ENCODE measurements at regions not wholly inside any gene's neighbourhood (a gene's known extent, or its start where the extent isn't known, plus 50 kb on each side); places are given as distances from the start of the nearest gene placed in this dataset.

DNA sequence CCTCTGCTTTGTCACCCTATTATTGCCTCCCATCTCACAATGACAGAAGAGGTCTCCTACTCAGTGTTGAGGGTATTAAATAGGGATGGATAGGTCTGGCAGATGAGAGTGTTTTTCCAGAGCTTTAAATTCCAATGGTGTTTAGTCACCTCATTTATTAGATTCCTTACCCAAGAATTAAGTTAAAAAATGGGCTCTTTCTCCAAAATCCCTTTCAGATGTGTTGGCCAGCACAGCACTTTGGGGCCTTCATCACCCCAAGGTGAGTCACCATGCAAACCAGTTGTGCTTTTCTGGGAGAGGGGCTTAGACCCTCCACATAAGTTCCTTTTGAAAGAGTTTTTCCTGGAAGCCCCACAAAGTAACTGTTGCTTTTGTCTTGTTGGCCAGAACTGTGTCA, 78.4 kb downstream of the CYP26A1 start:
- no peaks in the 10 kb centered on the region for H3K9me3 ChIP-seq (ENCODE audit: low read depth, low read length, poor library complexity, severe bottlenecking)
- no peak overlapping the region for H3K4me3 ChIP-seq (ENCODE audit: low read depth, low read length, poor library complexity, severe bottlenecking)
- no peak overlapping the region for H3K27ac ChIP-seq (ENCODE audit: low read depth, low read length, poor library complexity, severe bottlenecking)
- no peaks in the 10 kb centered on the region for H3K36me3 ChIP-seq (ENCODE audit: insufficient read depth, low read length, poor library complexity, severe bottlenecking)
- no peaks in the 10 kb centered on the region for H3K27me3 ChIP-seq (replicated peaks; ENCODE audit: insufficient read depth, low read depth, low read length, poor library complexity)
- BruUV-seq (replicated peaks) = no TSS peak
- ChIA-PET POLR2A (ENCODE audit: low non-redundant PET) (no interaction called here), CTCF (no interaction called here)
- no peak for TF ChIP-seq EZH2 (IDR thresholded peaks at IDR 0.05; ENCODE audit: borderline replicate concordance, low read depth, low read length, poor library complexity, severe bottlenecking)
- TF ChIP-seq, protein P1, sequence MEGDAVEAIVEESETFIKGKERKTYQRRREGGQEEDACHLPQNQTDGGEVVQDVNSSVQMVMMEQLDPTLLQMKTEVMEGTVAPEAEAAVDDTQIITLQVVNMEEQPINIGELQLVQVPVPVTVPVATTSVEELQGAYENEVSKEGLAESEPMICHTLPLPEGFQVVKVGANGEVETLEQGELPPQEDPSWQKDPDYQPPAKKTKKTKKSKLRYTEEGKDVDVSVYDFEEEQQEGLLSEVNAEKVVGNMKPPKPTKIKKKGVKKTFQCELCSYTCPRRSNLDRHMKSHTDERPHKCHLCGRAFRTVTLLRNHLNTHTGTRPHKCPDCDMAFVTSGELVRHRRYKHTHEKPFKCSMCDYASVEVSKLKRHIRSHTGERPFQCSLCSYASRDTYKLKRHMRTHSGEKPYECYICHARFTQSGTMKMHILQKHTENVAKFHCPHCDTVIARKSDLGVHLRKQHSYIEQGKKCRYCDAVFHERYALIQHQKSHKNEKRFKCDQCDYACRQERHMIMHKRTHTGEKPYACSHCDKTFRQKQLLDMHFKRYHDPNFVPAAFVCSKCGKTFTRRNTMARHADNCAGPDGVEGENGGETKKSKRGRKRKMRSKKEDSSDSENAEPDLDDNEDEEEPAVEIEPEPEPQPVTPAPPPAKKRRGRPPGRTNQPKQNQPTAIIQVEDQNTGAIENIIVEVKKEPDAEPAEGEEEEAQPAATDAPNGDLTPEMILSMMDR (conservative IDR thresholded peaks at IDR 0.05; ENCODE audit: low read depth, low read length) = no peak
- intact Hi-C loops (cut with micrococcal nuclease; ENCODE audit: unreplicated experiment) = no loop called here
- no peaks in the 10 kb centered on the region for H3K4me1 ChIP-seq (ENCODE audit: insufficient read depth, low read length, poor library complexity, severe bottlenecking)
- peak; percentile 34 for DNase-seq (ENCODE audit: low spot score)

DNA sequence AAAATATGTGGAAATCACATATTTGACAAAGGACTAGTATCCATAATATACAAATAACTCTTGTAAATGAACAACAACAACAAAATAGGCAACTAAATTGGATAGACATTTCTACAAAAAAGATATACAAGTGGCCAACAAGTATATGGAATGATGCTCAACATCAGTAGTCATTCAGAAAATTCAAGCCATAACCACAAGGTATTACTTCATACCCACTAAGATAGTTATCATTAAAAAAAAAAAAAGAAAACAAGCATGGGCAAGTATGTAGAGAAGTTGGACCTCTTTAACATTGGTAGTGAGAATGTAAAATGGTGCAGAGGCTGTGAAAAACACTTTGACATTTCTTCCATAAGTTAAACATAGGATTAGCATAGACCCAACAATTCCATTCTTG, 80.8 kb downstream of the CYP26A1 start:
- Histone ChIP-seq H3K9me3 (ENCODE audit: low read depth, low read length, poor library complexity, severe bottlenecking) (no peaks in the 10 kb centered on the region), H3K27ac (ENCODE audit: low read depth, low read length, poor library complexity, severe bottlenecking) (no peak overlapping the region), H3K36me3 (ENCODE audit: insufficient read depth, low read length, poor library complexity, severe bottlenecking) (no peaks in the 10 kb centered on the region), H3K27me3 (replicated peaks; ENCODE audit: insufficient read depth, low read depth, low read length, poor library complexity) (no peaks in the 10 kb centered on the region), H3K4me3 (ENCODE audit: low read depth, low read length, poor library complexity, severe bottlenecking) (no peak overlapping the region), H3K4me1 (ENCODE audit: insufficient read depth, low read length, poor library complexity, severe bottlenecking) (no peaks in the 10 kb centered on the region)
- intact Hi-C loops (cut with micrococcal nuclease; ENCODE audit: unreplicated experiment) = no loop called here
- BruUV-seq (replicated peaks) = no TSS peak
- ChIA-PET CTCF (no interaction called here), POLR2A (ENCODE audit: low non-redundant PET) (no interaction called here)
- no peak for DNase-seq (ENCODE audit: low spot score)
- TF ChIP-seq EZH2 (IDR thresholded peaks at IDR 0.05; ENCODE audit: borderline replicate concordance, low read depth, low read length, poor library complexity, severe bottlenecking) = no peak
- TF ChIP-seq, protein P1 (conservative IDR thresholded peaks at IDR 0.05; ENCODE audit: low read depth, low read length) = no peak

DNA sequence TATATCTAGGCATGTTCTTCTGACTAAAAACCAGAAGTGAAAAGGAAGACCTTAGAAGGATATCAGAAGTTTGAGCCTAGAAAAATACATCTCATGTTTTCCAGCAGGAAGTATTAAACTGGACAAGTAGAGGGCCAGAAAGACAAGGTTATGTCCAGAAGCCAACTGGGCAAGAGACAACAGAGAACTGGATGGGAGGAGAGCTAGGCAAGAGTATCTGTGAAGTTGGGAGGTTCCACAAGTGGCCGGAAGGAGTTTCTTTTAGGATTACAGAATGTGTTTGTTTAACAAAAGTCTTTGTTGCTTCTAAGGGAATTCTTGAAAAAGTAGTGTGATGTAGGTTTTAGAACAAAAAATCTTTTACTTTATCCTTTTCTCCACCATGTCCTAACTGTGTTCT, 86.4 kb downstream of the CYP26A1 start:
- no TSS peak for BruUV-seq (replicated peaks)
- intact Hi-C loops (cut with micrococcal nuclease; ENCODE audit: unreplicated experiment) = no loop called here

More for the DNA sequence above, 86.4 kb downstream of the CYP26A1 start:
- no peaks in the 10 kb centered on the region for H3K36me3 ChIP-seq (ENCODE audit: insufficient read depth, low read length, poor library complexity, severe bottlenecking)
- DNase-seq (ENCODE audit: low spot score) = no peak
- H3K4me3 ChIP-seq (ENCODE audit: low read depth, low read length, poor library complexity, severe bottlenecking) = no peak overlapping the region
- H3K4me1 ChIP-seq (ENCODE audit: insufficient read depth, low read length, poor library complexity, severe bottlenecking) = no peaks in the 10 kb centered on the region
- no peak overlapping the region for H3K27ac ChIP-seq (ENCODE audit: low read depth, low read length, poor library complexity, severe bottlenecking)
- no peak for TF ChIP-seq EZH2 (IDR thresholded peaks at IDR 0.05; ENCODE audit: borderline replicate concordance, low read depth, low read length, poor library complexity, severe bottlenecking)
- TF ChIP-seq, protein P1 (conservative IDR thresholded peaks at IDR 0.05; ENCODE audit: low read depth, low read length) = no peak
- H3K27me3 ChIP-seq (replicated peaks; ENCODE audit: insufficient read depth, low read depth, low read length, poor library complexity) = peaks cover 1% of the 10 kb centered on the region
- ChIA-PET POLR2A (ENCODE audit: low non-redundant PET) (no interaction called here), CTCF (no interaction called here)
- H3K9me3 ChIP-seq (ENCODE audit: low read depth, low read length, poor library complexity, severe bottlenecking) = no peaks in the 10 kb centered on the region
